NOMO-1 treated with DMSO at 0.1 percent for 48 hours (cell line): ENCODE measurements at regions not wholly inside any gene's neighbourhood (a gene's known extent, or its start where the extent isn't known, plus 50 kb on each side); places are given as distances from the start of the nearest gene placed in this dataset.
A peak's percentile ranks its signal among the peaks of the same experiment; 100 is the strongest.

Experiments
- DNase-seq: peaks from one replicate; lab custom pipeline; 2025; ENCODE audit not compliant: unreplicated experiment; lab: John Stamatoyannopoulos, UW

GRCh38 chr12:89289720-89290119 is 62.6 kb downstream of the DUSP6 start:
- no peak for DNase-seq

- DNase-seq = no peak
Measured at GRCh38 chr12:89288959-89289358, 63.3 kb downstream of the DUSP6 start.

GRCh38 chr12:89286501-89286900 is 65.8 kb downstream of the DUSP6 start:
- DNase-seq = no peak

GRCh38 chr12:89281539-89281867 is 70.8 kb downstream of the DUSP6 start:
- no peak for DNase-seq

GRCh38 chr12:89280833-89281538 is 71.3 kb downstream of the DUSP6 start:
- peak; percentile 18 for DNase-seq

- no peak for DNase-seq
Measured at GRCh38 chr12:89279499-89279898, 72.8 kb downstream of the DUSP6 start.

- DNase-seq = no peak
Measured at GRCh38 chr12:89278862-89279261, 73.4 kb downstream of the DUSP6 start.

GRCh38 chr12:89278169-89278568 is 74.1 kb downstream of the DUSP6 start:
- no peak for DNase-seq

- DNase-seq = no peak
Measured at GRCh38 chr12:89276860-89277259, 75.4 kb downstream of the DUSP6 start.

GRCh38 chr12:89273525-89273924 is 78.8 kb downstream of the DUSP6 start:
- DNase-seq = no peak

GRCh38 chr12:89270548-89270947 is 81.8 kb downstream of the DUSP6 start:
- DNase-seq = no peak

GRCh38 chr12:89269174-89269573 is 83.1 kb downstream of the DUSP6 start:
- DNase-seq = peak; percentile 46

GRCh38 chr12:89267404-89267803 is 84.9 kb downstream of the DUSP6 start:
- DNase-seq = peak; percentile 24

- peak; percentile 85 for DNase-seq
Measured at GRCh38 chr12:89266574-89267188, 85.6 kb downstream of the DUSP6 start.

- DNase-seq = peak; percentile 49
Measured at GRCh38 chr12:89264837-89265236, 87.5 kb downstream of the DUSP6 start.

- no peak for DNase-seq
Measured at GRCh38 chr12:89263900-89264299, 88.4 kb downstream of the DUSP6 start.

GRCh38 chr12:89262855-89263552 is 89.3 kb downstream of the DUSP6 start:
- no peak for DNase-seq

GRCh38 chr12:89261982-89262381 is 90.3 kb downstream of the DUSP6 start:
- no peak for DNase-seq

- no peak for DNase-seq
Measured at GRCh38 chr12:89260841-89261637, 91.3 kb downstream of the DUSP6 start.

- no peak for DNase-seq
Measured at GRCh38 chr12:89259821-89260220, 92.5 kb downstream of the DUSP6 start.

- no peak for DNase-seq
Measured at GRCh38 chr12:89258240-89258969, 93.9 kb downstream of the DUSP6 start.
